Suprapubic skin (tissue), 4 donors: ENCODE measurements at regions not wholly inside any gene's neighbourhood (a gene's known extent, or its start where the extent isn't known, plus 50 kb on each side); places are given as distances from the start of the nearest gene placed in this dataset.

Experiments used
- DNase-seq, 2 donors: peaks; one replicate each; pipeline ENCODE4 v3.0.0-alpha.2; 2019; ENCODE audit warnings: low spot score in 2 of 2
- H3K27ac ChIP-seq: fragments of 200-600 bp; sonication (generic); one replicate; pipeline ENCODE4 v1.5.1; 2019
- H3K27me3 ChIP-seq: fragments of 200-600 bp; sonication (generic); one replicate; pipeline ENCODE4 v1.5.1; 2019
- H3K36me3 ChIP-seq: fragments of 200-600 bp; sonication (generic); one replicate; pipeline ENCODE4 v1.5.1; 2019
- H3K4me1 ChIP-seq: fragments of 200-600 bp; sonication (generic); one replicate; pipeline ENCODE4 v1.5.1; 2019
- H3K4me3 ChIP-seq: fragments of 200-600 bp; sonication (generic); one replicate; pipeline ENCODE4 v1.5.1; 2019; ENCODE audit warnings: mild to moderate bottlenecking
- H3K9me3 ChIP-seq: fragments of 200-600 bp; sonication (generic); one replicate; pipeline ENCODE4 v1.5.1; 2019
- CTCF ChIP-seq, 2 donors: fragments of 200-600 bp in 1 of 2; fragments of 450-650 bp in 1 of 2; sonication (generic) in 1 of 2; IDR thresholded peaks; one replicate each; pipeline ENCODE4 v1.5.1; 2016 to 2019; ENCODE audit warnings: antibody characterized with exemption in 2 of 2, mild to moderate bottlenecking in 1 of 2, moderate library complexity in 1 of 2
- EP300 ChIP-seq: sonication (generic); formaldehyde crosslinking; IDR thresholded peaks from one replicate; pipeline ENCODE4 v1.6.1; 2017; ENCODE audit warnings: antibody characterized with exemption
- POLR2A ChIP-seq, 2 donors: fragments of 450-650 bp; IDR thresholded peaks; one replicate each; pipeline ENCODE4 v1.6.1; 2017; ENCODE audit warnings: antibody characterized with exemption in 2 of 2, mild to moderate bottlenecking in 2 of 2, moderate library complexity in 2 of 2
- POLR2AphosphoS5 ChIP-seq, 3 donors: sonication (generic); formaldehyde crosslinking; IDR thresholded peaks; one replicate each; pipeline ENCODE4 v1.6.1; 2017; ENCODE audit warnings: antibody characterized with exemption in 3 of 3
- WGBS: methylation state at CpG from one replicate; pipeline ENCODE4 v1.1.5; 2018; 5-methylcytosine and 5-hydroxymethylcytosine counted together

GRCh38 chr21:14826630-14827029 is 238.2 kb downstream of the NRIP1 start:
- H3K27me3 ChIP-seq: no peaks in the 10 kb centered on the region
- no peaks in the 10 kb centered on the region for H3K9me3 ChIP-seq
- DNase-seq: no peak
- H3K4me1 ChIP-seq: no peaks in the 10 kb centered on the region
- no peaks in the 10 kb centered on the region for H3K36me3 ChIP-seq
- no peak overlapping the region for H3K4me3 ChIP-seq
- 92% methylated on average over 6 of the region's 6 CpGs for WGBS
- TF ChIP-seq POLR2AphosphoS5 (IDR thresholded peaks at IDR 0.05) (no peak), EP300 (no peak), POLR2A (IDR thresholded peaks at IDR 0.05) (no peak), CTCF (IDR thresholded peaks at IDR 0.05) (no peak)
- H3K27ac ChIP-seq: no peak overlapping the region

GRCh38 chr21:14825514-14825974 is 239.3 kb downstream of the NRIP1 start:
- no peak for DNase-seq
- no peaks in the 10 kb centered on the region for H3K4me1 ChIP-seq
- H3K36me3 ChIP-seq: no peaks in the 10 kb centered on the region
- 81% methylated on average over 3 of the region's 3 CpGs for WGBS
- TF ChIP-seq POLR2A (IDR thresholded peaks at IDR 0.05) (no peak), EP300 (no peak), POLR2AphosphoS5 (IDR thresholded peaks at IDR 0.05) (no peak), CTCF (IDR thresholded peaks at IDR 0.05) (no peak)
- no peak overlapping the region for H3K4me3 ChIP-seq
- H3K9me3 ChIP-seq: no peaks in the 10 kb centered on the region
- H3K27ac ChIP-seq: no peak overlapping the region
- H3K27me3 ChIP-seq: no peaks in the 10 kb centered on the region

GRCh38 chr21:14824126-14824525 is 240.7 kb downstream of the NRIP1 start:
- Histone ChIP-seq H3K36me3 (no peaks in the 10 kb centered on the region), H3K27ac (no peak overlapping the region), H3K4me3 (no peak overlapping the region), H3K9me3 (no peaks in the 10 kb centered on the region), H3K4me1 (no peaks in the 10 kb centered on the region), H3K27me3 (no peaks in the 10 kb centered on the region)
- WGBS: 86% methylated on average over 3 of the region's 3 CpGs
- no peak for DNase-seq
- TF ChIP-seq EP300 (no peak), POLR2A (IDR thresholded peaks at IDR 0.05) (no peak), CTCF (IDR thresholded peaks at IDR 0.05) (no peak)

GRCh38 chr21:14817311-14817710 is 247.5 kb downstream of the NRIP1 start:
- no peak overlapping the region for H3K4me3 ChIP-seq
- WGBS: 56% methylated on average over 1 of the region's 1 CpG
- H3K9me3 ChIP-seq: peaks cover 8% of the 10 kb centered on the region
- no peak for DNase-seq
- no peaks in the 10 kb centered on the region for H3K4me1 ChIP-seq
- no peaks in the 10 kb centered on the region for H3K27me3 ChIP-seq
- H3K36me3 ChIP-seq: no peaks in the 10 kb centered on the region
- H3K27ac ChIP-seq: no peak overlapping the region
- TF ChIP-seq POLR2A (IDR thresholded peaks at IDR 0.05) (no peak), EP300 (no peak), CTCF (IDR thresholded peaks at IDR 0.05) (no peak), POLR2AphosphoS5 (IDR thresholded peaks at IDR 0.05) (no peak)

- no peak for DNase-seq
- peaks cover 13% of the 10 kb centered on the region for H3K9me3 ChIP-seq
- no peaks in the 10 kb centered on the region for H3K36me3 ChIP-seq
- H3K27me3 ChIP-seq: no peaks in the 10 kb centered on the region
- H3K4me1 ChIP-seq: no peaks in the 10 kb centered on the region
- no peak overlapping the region for H3K4me3 ChIP-seq
- no peak overlapping the region for H3K27ac ChIP-seq
- TF ChIP-seq CTCF (IDR thresholded peaks at IDR 0.05) (no peak), POLR2AphosphoS5 (IDR thresholded peaks at IDR 0.05) (no peak), POLR2A (IDR thresholded peaks at IDR 0.05) (no peak), EP300 (no peak)
- 61% methylated on average over 3 of the region's 3 CpGs for WGBS
Measured at GRCh38 chr21:14814991-14815390, 249.8 kb downstream of the NRIP1 start.
